Endothelial cell of umbilical vein (primary cell): ENCODE measurements at regions not wholly inside any gene's neighbourhood (a gene's known extent, or its start where the extent isn't known, plus 50 kb on each side); places are given as distances from the start of the nearest gene placed in this dataset.

Source experiments
- MYC ChIP-seq: IDR thresholded peaks from one replicate; pipeline ENCODE4 v1.6.1; 2011; ENCODE audit warnings: mild to moderate bottlenecking, low read depth, low read length
- POLR2A ChIP-seq: IDR thresholded peaks from 2 replicates; pipeline ENCODE4 v1.6.1; 2012; ENCODE audit warnings: low read depth, mild to moderate bottlenecking, control low read depth, low read length
- TF ChIP-seq, protein P1 (sequence below), 2 donors: IDR thresholded peaks; 1 replicate in 1 of 2; 2 replicates in 1 of 2; pipeline ENCODE4 v1.5.1; 2011; ENCODE audit warnings: low read length in 2 of 2, mild to moderate bottlenecking in 2 of 2, moderate library complexity in 2 of 2, control low read depth in 1 of 2, inconsistent platforms in 1 of 2, low read depth in 1 of 2; ENCODE audit not compliant: insufficient read depth in 1 of 2; ENCODE audit errors: extremely low read depth in 1 of 2

GRCh38 chr15:96160269-96160668 is 170.2 kb upstream of the NR2F2 start:
- TF ChIP-seq POLR2A (no peak), MYC (no peak)
- TF ChIP-seq, protein P1, sequence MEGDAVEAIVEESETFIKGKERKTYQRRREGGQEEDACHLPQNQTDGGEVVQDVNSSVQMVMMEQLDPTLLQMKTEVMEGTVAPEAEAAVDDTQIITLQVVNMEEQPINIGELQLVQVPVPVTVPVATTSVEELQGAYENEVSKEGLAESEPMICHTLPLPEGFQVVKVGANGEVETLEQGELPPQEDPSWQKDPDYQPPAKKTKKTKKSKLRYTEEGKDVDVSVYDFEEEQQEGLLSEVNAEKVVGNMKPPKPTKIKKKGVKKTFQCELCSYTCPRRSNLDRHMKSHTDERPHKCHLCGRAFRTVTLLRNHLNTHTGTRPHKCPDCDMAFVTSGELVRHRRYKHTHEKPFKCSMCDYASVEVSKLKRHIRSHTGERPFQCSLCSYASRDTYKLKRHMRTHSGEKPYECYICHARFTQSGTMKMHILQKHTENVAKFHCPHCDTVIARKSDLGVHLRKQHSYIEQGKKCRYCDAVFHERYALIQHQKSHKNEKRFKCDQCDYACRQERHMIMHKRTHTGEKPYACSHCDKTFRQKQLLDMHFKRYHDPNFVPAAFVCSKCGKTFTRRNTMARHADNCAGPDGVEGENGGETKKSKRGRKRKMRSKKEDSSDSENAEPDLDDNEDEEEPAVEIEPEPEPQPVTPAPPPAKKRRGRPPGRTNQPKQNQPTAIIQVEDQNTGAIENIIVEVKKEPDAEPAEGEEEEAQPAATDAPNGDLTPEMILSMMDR (IDR thresholded peaks at IDR 0.05; ENCODE audit: extremely low read depth in 1 of 2, insufficient read depth in 1 of 2, low read depth in 1 of 2, low read length in 2 of 2): no peak
